Heart left ventricle (tissue), 16 donors: ENCODE measurements at regions not wholly inside any gene's neighbourhood (a gene's known extent, or its start where the extent isn't known, plus 50 kb on each side); places are given as distances from the start of the nearest gene placed in this dataset.

Experiments
- ATAC-seq, 4 donors: fragments of 200-7000 bp; cut with Tn5 transposase; one replicate each; pipeline ENCODE4 v1.9.1; 2020 to 2022; ENCODE audit warnings: moderate library complexity in 4 of 4, mild to moderate bottlenecking in 3 of 4, moderate number of reproducible peaks in 1 of 4
- DNase-seq, 5 donors: peaks; one replicate each; pipeline ENCODE4 v3.0.0-alpha.2; 2020
- H3K27ac ChIP-seq, 12 donors: fragments of 200-600 bp; sonication (generic) in 4 of 12; one replicate each; pipeline versions ENCODE4 v1.5.0 to v1.8.0; 2016 to 2022; ENCODE audit warnings: mild to moderate bottlenecking in 2 of 12
- H3K27me3 ChIP-seq, 9 donors: fragments of 200-600 bp; sonication (generic) in 2 of 9; one replicate each; pipeline versions ENCODE4 v1.5.1 to v1.8.0; 2016 to 2022; ENCODE audit warnings: mild to moderate bottlenecking in 3 of 9
- H3K36me3 ChIP-seq, 9 donors: fragments of 200-600 bp; sonication (generic) in 2 of 9; one replicate each; pipeline versions ENCODE4 v1.5.0 to v1.8.0; 2018 to 2022; ENCODE audit warnings: mild to moderate bottlenecking in 2 of 9
- H3K4me1 ChIP-seq, 12 donors: fragments of 200-600 bp; sonication (generic) in 4 of 12; one replicate each; pipeline versions ENCODE4 v1.5.0 to v1.8.0; 2016 to 2022; ENCODE audit warnings: mild to moderate bottlenecking in 3 of 12
- H3K4me3 ChIP-seq, 12 donors: fragments of 200-600 bp; sonication (generic) in 4 of 12; one replicate each; pipeline versions ENCODE4 v1.5.0 to v1.8.0; 2017 to 2022; ENCODE audit warnings: mild to moderate bottlenecking in 9 of 12, moderate library complexity in 4 of 12
- H3K9me3 ChIP-seq, 12 donors: fragments of 200-600 bp; sonication (generic) in 4 of 12; one replicate each; pipeline versions ENCODE4 v1.5.0 to v1.8.0; 2016 to 2022; ENCODE audit warnings: mild to moderate bottlenecking in 1 of 12
- CTCF ChIP-seq, 12 donors: fragments of 200-600 bp; sonication (generic) in 4 of 12; IDR thresholded peaks; one replicate each; pipeline versions ENCODE4 v1.5.0 to v1.8.0; 2018 to 2022; ENCODE audit warnings: antibody characterized with exemption in 12 of 12, mild to moderate bottlenecking in 5 of 12
- POLR2A ChIP-seq, 2 donors: fragments of 450-650 bp; IDR thresholded peaks; one replicate each; pipeline ENCODE4 v1.6.1; 2017; ENCODE audit warnings: antibody characterized with exemption in 2 of 2, mild to moderate bottlenecking in 2 of 2, moderate library complexity in 2 of 2
- WGBS, 4 donors: extraction: QIAGEN DNeasy Blood & Tissue Kit in 2 of 4; methylation state at CpG; one replicate each; pipeline versions ENCODE4 v1.1.5 to v1.1.7; 2013 to 2018; 5-methylcytosine and 5-hydroxymethylcytosine counted together
- intact Hi-C, 10 donors: fragments of 100-400 bp; cut with DNase I; formaldehyde crosslinking; loops; one replicate each; pipeline versions ENCODE4 v1.11.1 to v1.14.2; 2022
- donor health status: ischemic (EF 13 %, LVEDD 7.1; RV severe dilation, severe dysfunction).
- donor health status: healthy with polysubstance abuse.
- donor health status: DM: no; HTN: yes; CAD: no.
- donor health status: DM: no; HTN: no; CAD: no.
- donor health status: ischemic (EF 25% LVEDD 6.9; RV normal size, moderate dysfunction).
- donor health status: ischemic (EF 25% LVEDD 5.7; RV mildly dilated, moderate dysfunction).
- donor health status: healthy.
- donor health status: DM: yes; HTN: yes; CAD: no.
- donor health status: ischemic (EF 35%, LVEDD 5.7; RV mildly dilated, moderate dysfunction).
- donor health status: nonischemic (EF 11% LVEDD 7.7; RV severe dilation, severe dysfunction).
- donor health status: DM: yes; HTN: yes; CAD: no.
- donor health status: PGD.
- donor health status: ischemic (EF 29% LVEDD 5.4; RV normal size, mild dysfunction).
- donor health status: nonischemic (EF 23%, LVEDD 6.1; RV moderate dilation, normal function).

- no peaks in the 10 kb centered on the region for H3K27me3 ChIP-seq
- no peaks in the 10 kb centered on the region for H3K36me3 ChIP-seq
- TF ChIP-seq CTCF (IDR thresholded peaks at IDR 0.05) (no peak), POLR2A (IDR thresholded peaks at IDR 0.05) (no peak)
- ATAC-seq (no peak), DNase-seq (no peak)
- H3K9me3 ChIP-seq = peaks cover 0 to 29% (median 15%) of the 10 kb centered on the region in 12 donors
- H3K27ac ChIP-seq = no peak overlapping the region
- intact Hi-C loops = no loop called here
- no peaks in the 10 kb centered on the region for H3K4me1 ChIP-seq
- no peak overlapping the region for H3K4me3 ChIP-seq
Observed at GRCh38 chr14:71429902-71430301, 502.3 kb upstream of the RGS6 start.

DNA sequence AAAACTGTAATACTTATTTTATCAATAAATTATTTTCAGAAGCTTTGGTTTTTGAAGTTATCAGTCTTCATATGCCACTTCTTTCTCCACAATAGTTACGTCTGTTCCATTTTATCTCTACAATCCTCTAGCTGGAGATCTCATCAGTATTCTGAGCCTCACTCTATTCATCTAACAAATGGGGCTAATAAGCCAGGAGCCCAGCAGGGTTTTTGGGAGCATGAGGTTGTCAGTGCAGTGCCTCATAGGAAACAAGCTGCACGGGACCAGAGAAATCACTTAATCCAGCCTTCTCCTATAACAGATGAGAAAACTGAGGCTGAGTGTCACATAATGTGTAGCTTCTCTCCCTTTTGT, 501.9 kb upstream of the RGS6 start:
- H3K27me3 ChIP-seq = no peaks in the 10 kb centered on the region
- H3K9me3 ChIP-seq = peaks cover 0 to 25% (median 15%) of the 10 kb centered on the region in 12 donors
- intact Hi-C loops = no loop called here
- H3K36me3 ChIP-seq = no peaks in the 10 kb centered on the region
- no peak overlapping the region for H3K4me3 ChIP-seq
- TF ChIP-seq POLR2A (IDR thresholded peaks at IDR 0.05) (no peak), CTCF (IDR thresholded peaks at IDR 0.05) (no peak)
- H3K4me1 ChIP-seq = no peaks in the 10 kb centered on the region
- no peak for ATAC-seq
- no peak overlapping the region for H3K27ac ChIP-seq
- DNase-seq = no peak
- WGBS, 4 donors = 88 to 97% (median 90%) methylated on average over 2 of the region's 2 CpGs

- TF ChIP-seq CTCF (IDR thresholded peaks at IDR 0.05) (no peak), POLR2A (IDR thresholded peaks at IDR 0.05) (no peak)
- WGBS, 4 donors = 88 to 94% (median 93%) methylated on average over 3 of the region's 3 CpGs
Observed at GRCh38 chr14:71430678-71431376, 501.4 kb upstream of the RGS6 start.

DNA sequence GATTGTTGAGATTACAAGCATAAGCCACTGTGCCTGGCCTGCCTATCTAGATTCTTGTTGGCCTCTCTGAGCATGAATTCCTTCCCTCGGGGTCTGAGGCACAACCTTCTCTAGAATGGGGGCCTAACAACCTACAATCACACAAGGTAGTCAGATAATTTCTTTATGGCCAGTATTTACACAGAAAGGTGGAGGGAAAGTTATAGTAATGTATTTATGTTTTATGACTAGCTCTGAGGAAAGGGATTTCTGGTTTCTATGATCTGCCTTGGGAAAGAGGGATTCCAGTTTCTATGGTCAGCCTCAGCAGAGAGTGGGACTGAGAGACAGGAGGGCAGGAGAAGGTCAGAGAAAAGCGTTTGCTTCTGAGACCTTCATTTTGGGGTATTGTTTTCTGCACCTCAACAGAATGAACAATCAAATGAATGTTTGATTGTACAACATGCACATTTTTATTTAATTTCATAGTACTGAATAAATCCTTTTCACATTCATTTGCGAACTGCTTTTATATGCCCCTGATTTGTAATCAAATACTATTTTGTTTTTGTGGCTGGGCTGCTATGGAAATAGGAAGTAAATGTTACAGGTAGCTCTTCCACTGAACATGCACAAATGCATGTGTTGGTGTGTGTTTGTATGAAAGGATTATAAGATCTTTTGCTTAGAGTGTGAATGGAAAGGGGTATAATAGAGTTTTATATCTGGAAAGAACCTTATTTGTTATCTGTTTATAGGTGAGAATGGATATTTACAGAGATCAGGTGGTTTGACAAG, 499.7 kb upstream of the RGS6 start:
- ATAC-seq (no peak), DNase-seq (no peak)
- Histone ChIP-seq H3K27ac (no peak overlapping the region), H3K4me1 (no peaks in the 10 kb centered on the region), H3K27me3 (no peaks in the 10 kb centered on the region), H3K36me3 (no peaks in the 10 kb centered on the region), H3K4me3 (no peak overlapping the region), H3K9me3 (peaks cover 0 to 4% (median 0%) of the 10 kb centered on the region in 12 donors)
- WGBS, 4 donors = 85 to 88% (median 88%) methylated on average over 3 of the region's 3 CpGs
- TF ChIP-seq CTCF (IDR thresholded peaks at IDR 0.05) = no peak
- no peak for TF ChIP-seq POLR2A (IDR thresholded peaks at IDR 0.05)
- intact Hi-C loops = no loop called here

More at GRCh38 chr14:71430678-71431376, 501.4 kb upstream of the RGS6 start:
- Histone ChIP-seq H3K4me1 (no peaks in the 10 kb centered on the region), H3K36me3 (no peaks in the 10 kb centered on the region), H3K27me3 (no peaks in the 10 kb centered on the region), H3K27ac (no peak overlapping the region), H3K4me3 (no peak overlapping the region), H3K9me3 (peaks cover 0 to 21% (median 10%) of the 10 kb centered on the region in 12 donors)
- DNase-seq (no peak), ATAC-seq (no peak)
- intact Hi-C loops = no loop called here
